ENCODE measurements at regions not wholly inside any gene's neighbourhood (a gene's known extent, or its start where the extent isn't known, plus 50 kb on each side); places are given as distances from the start of the nearest gene placed in this dataset.

GRCh38 chr2:128901572-128902391 is 583.1 kb upstream of the HS6ST1 start:
- TF ChIP-seq, protein P1, sequence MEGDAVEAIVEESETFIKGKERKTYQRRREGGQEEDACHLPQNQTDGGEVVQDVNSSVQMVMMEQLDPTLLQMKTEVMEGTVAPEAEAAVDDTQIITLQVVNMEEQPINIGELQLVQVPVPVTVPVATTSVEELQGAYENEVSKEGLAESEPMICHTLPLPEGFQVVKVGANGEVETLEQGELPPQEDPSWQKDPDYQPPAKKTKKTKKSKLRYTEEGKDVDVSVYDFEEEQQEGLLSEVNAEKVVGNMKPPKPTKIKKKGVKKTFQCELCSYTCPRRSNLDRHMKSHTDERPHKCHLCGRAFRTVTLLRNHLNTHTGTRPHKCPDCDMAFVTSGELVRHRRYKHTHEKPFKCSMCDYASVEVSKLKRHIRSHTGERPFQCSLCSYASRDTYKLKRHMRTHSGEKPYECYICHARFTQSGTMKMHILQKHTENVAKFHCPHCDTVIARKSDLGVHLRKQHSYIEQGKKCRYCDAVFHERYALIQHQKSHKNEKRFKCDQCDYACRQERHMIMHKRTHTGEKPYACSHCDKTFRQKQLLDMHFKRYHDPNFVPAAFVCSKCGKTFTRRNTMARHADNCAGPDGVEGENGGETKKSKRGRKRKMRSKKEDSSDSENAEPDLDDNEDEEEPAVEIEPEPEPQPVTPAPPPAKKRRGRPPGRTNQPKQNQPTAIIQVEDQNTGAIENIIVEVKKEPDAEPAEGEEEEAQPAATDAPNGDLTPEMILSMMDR (IDR thresholded peaks at IDR 0.05; ENCODE audit: low read depth, low read length, poor library complexity, severe bottlenecking): no peak
- TF ChIP-seq EZH2phosphoT487 (IDR thresholded peaks at IDR 0.05; ENCODE audit: borderline replicate concordance, low read length): no peak

Measured in DOHH2 (cell line).